GM12878 (cell line): ENCODE measurements at regions not wholly inside any gene's neighbourhood (a gene's known extent, or its start where the extent isn't known, plus 50 kb on each side); places are given as distances from the start of the nearest gene placed in this dataset.

Source experiments
- ATAC-seq: fragments of 200-7000 bp; cut with Tn5 transposase; 3 replicates; pipeline ENCODE4 v1.9.1; 2020; ENCODE audit warnings: mild to moderate bottlenecking, moderate library complexity
- BruUV-seq: library from RNA; stranded (reverse); fragments of 400-500 nt; replicated peaks from 2 replicates; lab custom pipeline; 2021; lab: Mats Ljungman, UMichigan
- CTCF ChIA-PET: fragments of 300-600 bp; sonication (Branson Sonifier 250); formaldehyde crosslinking; extraction: SDS; loops from one replicate; lab custom pipeline; 2021; ENCODE audit warnings: inconsistent platforms; lab: Yijun Ruan, JAX
- POLR2A ChIA-PET: fragments of 350-600 bp; formaldehyde crosslinking; extraction: SDS; loops from one replicate; lab custom pipeline; 2021; ENCODE audit warnings: inconsistent platforms; lab: Charles Lee
- RAD21 ChIA-PET: fragments of 300-600 bp; sonication (Branson Sonifier 250); formaldehyde crosslinking; loops from one replicate; lab custom pipeline; 2023; ENCODE audit warnings: antibody characterized with exemption; ENCODE audit not compliant: unreplicated experiment; lab: Charles Lee
- SMC1A ChIA-PET: fragments of 300-600 bp; sonication (Branson Sonifier 250); formaldehyde crosslinking; loops from one replicate; lab custom pipeline; 2023; ENCODE audit not compliant: unreplicated experiment, uncharacterized antibody; lab: Charles Lee
- DNase-seq: peaks from one replicate; pipeline ENCODE4 v3.0.0-alpha.2; 2011; ENCODE audit warnings: low read depth, low spot score
- FAIRE-seq: peaks from 3 replicates; lab custom pipeline; 2011; peaks lifted over from hg19 to GRCh38; lab: Jason Lieb, UNC
- H2AFZ ChIP-seq: 2 replicates; pipeline ENCODE4 v1.6.0; 2011; ENCODE audit warnings: low read depth, low read length, control low read depth; ENCODE audit not compliant: control insufficient read depth
- H3K27ac ChIP-seq: 2 replicates; pipeline ENCODE4 v1.5.1; 2011; ENCODE audit warnings: control low read depth; ENCODE audit not compliant: control insufficient read depth, insufficient read depth
- H3K27me3 ChIP-seq, 2 experiments: replicated peaks in 1 of 2; 2 replicates each; pipeline versions ENCODE4 v1.6.0 to v1.6.1; 2011; ENCODE audit warnings: low read length in 1 of 2; ENCODE audit not compliant: control insufficient read depth in 2 of 2, insufficient read depth in 2 of 2
- H3K36me3 ChIP-seq, 2 experiments: 2 replicates each; pipeline ENCODE4 v1.5.1; 2011; ENCODE audit warnings: low read length in 1 of 2; ENCODE audit not compliant: control insufficient read depth in 2 of 2, insufficient read depth in 2 of 2
- H3K4me1 ChIP-seq: 2 replicates; pipeline ENCODE4 v1.6.1; 2011; ENCODE audit warnings: mild to moderate bottlenecking, low read length, moderate library complexity, mixed read lengths; ENCODE audit not compliant: control insufficient read depth, insufficient read depth
- H3K4me2 ChIP-seq: 2 replicates; pipeline ENCODE4 v1.6.0; 2011; ENCODE audit warnings: control low read depth; ENCODE audit not compliant: control insufficient read depth, insufficient read depth
- H3K4me3 ChIP-seq: fragments of 200-600 bp; sonication (generic); 2 replicates; pipeline ENCODE4 v1.5.1; 2016
- H3K79me2 ChIP-seq: 2 replicates; pipeline ENCODE4 v1.6.0; 2011; ENCODE audit warnings: low read length; ENCODE audit not compliant: control insufficient read depth, insufficient read depth
- H3K9ac ChIP-seq: 2 replicates; pipeline ENCODE4 v1.8.0; 2011; ENCODE audit warnings: low read length, control low read depth, mixed read lengths; ENCODE audit not compliant: control insufficient read depth, insufficient read depth
- H3K9me3 ChIP-seq: replicated peaks from 3 replicates; pipeline ENCODE4 v1.5.1; 2011; ENCODE audit warnings: mild to moderate bottlenecking, low read length; ENCODE audit not compliant: control insufficient read depth, insufficient read depth
- H4K20me1 ChIP-seq: 2 replicates; pipeline ENCODE4 v1.6.0; 2011; ENCODE audit not compliant: control insufficient read depth, insufficient read depth
- ASH2L ChIP-seq: fragments of 300-600, 200-600 bp; sonication (generic); IDR thresholded peaks from 2 replicates; pipeline ENCODE4 v1.6.1; 2017; ENCODE audit warnings: low read depth, mild to moderate bottlenecking, borderline replicate concordance
- BCL11A ChIP-seq: IDR thresholded peaks from 2 replicates; pipeline ENCODE4 v1.6.1; 2011; ENCODE audit warnings: low read depth, low read length
- EED ChIP-seq: sonication (generic); IDR thresholded peaks from 2 replicates; pipeline ENCODE4 v1.6.1; 2016; ENCODE audit warnings: antibody characterized with exemption, low read depth
- ESRRA ChIP-seq: IDR thresholded peaks from 2 replicates; pipeline ENCODE4 v1.6.1; 2012; ENCODE audit warnings: mild to moderate bottlenecking, low read length, improper control_type of control experiment
- FOXM1 ChIP-seq: IDR thresholded peaks from 2 replicates; pipeline ENCODE4 v1.6.1; 2012; ENCODE audit warnings: low read depth, mild to moderate bottlenecking, inconsistent platforms, low read length, moderate library complexity
- JUNB ChIP-seq: IDR thresholded peaks from 2 replicates; pipeline ENCODE4 v1.6.1; 2016; ENCODE audit warnings: antibody characterized with exemption, mild to moderate bottlenecking
- KDM1A ChIP-seq: fragments of 200-600 bp; sonication (generic); IDR thresholded peaks from 2 replicates; pipeline ENCODE4 v1.6.1; 2016; ENCODE audit warnings: borderline replicate concordance
- MEF2B ChIP-seq: fragments of 450-650 bp; IDR thresholded peaks from 2 replicates; pipeline ENCODE4 v1.6.1; 2018; ENCODE audit warnings: mild to moderate bottlenecking, moderate library complexity; ENCODE audit not compliant: partially characterized antibody, poor library complexity, severe bottlenecking
- MTA3 ChIP-seq: IDR thresholded peaks from 2 replicates; pipeline ENCODE4 v1.6.1; 2012; ENCODE audit warnings: low read length, inconsistent platforms, borderline replicate concordance
- NFXL1 ChIP-seq: fragments of 450-650 bp; IDR thresholded peaks from 2 replicates; pipeline ENCODE4 v1.6.1; 2017; ENCODE audit warnings: antibody characterized with exemption, mild to moderate bottlenecking, borderline replicate concordance
- PAX8 ChIP-seq: fragments of 450-650 bp; IDR thresholded peaks from 2 replicates; pipeline ENCODE4 v1.6.1; 2017; ENCODE audit warnings: mild to moderate bottlenecking, moderate library complexity
- RELA ChIP-seq: fragments of 450-650 bp; IDR thresholded peaks from 2 replicates; pipeline ENCODE4 v1.8.0; 2014; ENCODE audit warnings: borderline replicate concordance; ENCODE audit not compliant: partially characterized antibody
- RFX5 ChIP-seq: IDR thresholded peaks from 2 replicates; pipeline ENCODE4 v1.6.1; 2011; ENCODE audit warnings: low read depth, low read length, improper control_type of control experiment
- SIN3A ChIP-seq: IDR thresholded peaks from 2 replicates; pipeline ENCODE4 v1.6.1; 2012; ENCODE audit warnings: low read depth, low read length, improper control_type of control experiment
- SIX5 ChIP-seq: IDR thresholded peaks from 2 replicates; pipeline ENCODE4 v1.6.1; 2011; ENCODE audit warnings: mild to moderate bottlenecking, low read depth, low read length, moderate library complexity; ENCODE audit not compliant: severe bottlenecking
- SP1 ChIP-seq: IDR thresholded peaks from one replicate; pipeline ENCODE4 v1.6.1; 2011; ENCODE audit warnings: low read depth, low read length
- SREBF2 ChIP-seq: IDR thresholded peaks from 2 replicates; pipeline ENCODE4 v1.6.1; 2012; ENCODE audit warnings: mild to moderate bottlenecking, low read length
- SRF ChIP-seq, 2 experiments: IDR thresholded peaks; 2 replicates each; pipeline ENCODE4 v1.6.1; 2011; ENCODE audit warnings: low read depth in 2 of 2, low read length in 2 of 2, mild to moderate bottlenecking in 1 of 2, moderate library complexity in 1 of 2
- TARDBP ChIP-seq: IDR thresholded peaks from 2 replicates; pipeline ENCODE4 v1.6.1; 2016; ENCODE audit warnings: borderline replicate concordance
- TCF7 ChIP-seq: IDR thresholded peaks from 2 replicates; pipeline ENCODE4 v1.6.1; 2014; ENCODE audit warnings: antibody characterized with exemption, borderline replicate concordance
- ZNF217 ChIP-seq: fragments of 450-650 bp; IDR thresholded peaks from 2 replicates; pipeline ENCODE4 v1.6.1; 2017; ENCODE audit warnings: antibody characterized with exemption, mild to moderate bottlenecking
- ZNF274 ChIP-seq: IDR thresholded peaks from one replicate; pipeline ENCODE4 v1.8.0; 2011; ENCODE audit not compliant: insufficient read length, insufficient read depth
- WGBS: methylation state at CpG from one replicate; pipeline ENCODE4 v1.1.6; 2016; ENCODE audit warnings: low lambda C conversion rate; ENCODE audit not compliant: insufficient replicate concordance, insufficient coverage; ENCODE audit errors: missing lambda C conversion rate; 5-methylcytosine and 5-hydroxymethylcytosine counted together
- in situ Hi-C: fragments of 300-500 bp; cut with MboI; formaldehyde crosslinking; loops from 9 replicates; pipeline ENCODE4 v1.14.3; 2018; ENCODE audit warnings: mixed read lengths
- intact Hi-C: fragments of 100-400 bp; cut with micrococcal nuclease; formaldehyde crosslinking; loops from one replicate; pipeline ENCODE4 v1.14.2; 2022; ENCODE audit not compliant: unreplicated experiment
- TF ChIP-seq, protein P1 (sequence below): fragments of 450-650 bp; IDR thresholded peaks from 2 replicates; pipeline ENCODE4 v1.6.1; 2016; ENCODE audit warnings: mild to moderate bottlenecking, moderate library complexity, borderline replicate concordance
- TF ChIP-seq, protein P2 (sequence below): IDR thresholded peaks from 2 replicates; pipeline ENCODE4 v1.6.1; 2011; ENCODE audit warnings: low read depth, low read length, improper control_type of control experiment, borderline replicate concordance

DNA sequence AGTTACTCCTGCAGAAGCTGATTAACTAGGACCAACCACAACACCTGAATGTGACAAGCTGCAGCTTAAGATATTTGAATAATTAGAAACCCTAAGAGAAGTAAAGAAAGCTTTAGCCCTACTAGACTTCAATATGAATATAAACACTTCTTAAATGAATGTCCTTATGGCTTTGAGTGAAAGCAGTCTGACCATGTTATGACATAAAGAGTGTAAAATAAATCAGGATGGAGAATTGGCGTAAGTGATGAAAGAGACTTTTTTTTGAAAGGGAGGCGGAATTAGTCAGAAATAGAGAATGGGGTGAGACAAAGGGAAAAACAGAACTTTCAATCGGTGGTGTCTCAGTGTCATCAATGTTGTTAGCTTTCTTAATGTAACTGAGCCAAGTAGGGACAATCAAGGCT is 117.2 kb upstream of the MAGEB16 start (continued):
- TF ChIP-seq, protein P1, sequence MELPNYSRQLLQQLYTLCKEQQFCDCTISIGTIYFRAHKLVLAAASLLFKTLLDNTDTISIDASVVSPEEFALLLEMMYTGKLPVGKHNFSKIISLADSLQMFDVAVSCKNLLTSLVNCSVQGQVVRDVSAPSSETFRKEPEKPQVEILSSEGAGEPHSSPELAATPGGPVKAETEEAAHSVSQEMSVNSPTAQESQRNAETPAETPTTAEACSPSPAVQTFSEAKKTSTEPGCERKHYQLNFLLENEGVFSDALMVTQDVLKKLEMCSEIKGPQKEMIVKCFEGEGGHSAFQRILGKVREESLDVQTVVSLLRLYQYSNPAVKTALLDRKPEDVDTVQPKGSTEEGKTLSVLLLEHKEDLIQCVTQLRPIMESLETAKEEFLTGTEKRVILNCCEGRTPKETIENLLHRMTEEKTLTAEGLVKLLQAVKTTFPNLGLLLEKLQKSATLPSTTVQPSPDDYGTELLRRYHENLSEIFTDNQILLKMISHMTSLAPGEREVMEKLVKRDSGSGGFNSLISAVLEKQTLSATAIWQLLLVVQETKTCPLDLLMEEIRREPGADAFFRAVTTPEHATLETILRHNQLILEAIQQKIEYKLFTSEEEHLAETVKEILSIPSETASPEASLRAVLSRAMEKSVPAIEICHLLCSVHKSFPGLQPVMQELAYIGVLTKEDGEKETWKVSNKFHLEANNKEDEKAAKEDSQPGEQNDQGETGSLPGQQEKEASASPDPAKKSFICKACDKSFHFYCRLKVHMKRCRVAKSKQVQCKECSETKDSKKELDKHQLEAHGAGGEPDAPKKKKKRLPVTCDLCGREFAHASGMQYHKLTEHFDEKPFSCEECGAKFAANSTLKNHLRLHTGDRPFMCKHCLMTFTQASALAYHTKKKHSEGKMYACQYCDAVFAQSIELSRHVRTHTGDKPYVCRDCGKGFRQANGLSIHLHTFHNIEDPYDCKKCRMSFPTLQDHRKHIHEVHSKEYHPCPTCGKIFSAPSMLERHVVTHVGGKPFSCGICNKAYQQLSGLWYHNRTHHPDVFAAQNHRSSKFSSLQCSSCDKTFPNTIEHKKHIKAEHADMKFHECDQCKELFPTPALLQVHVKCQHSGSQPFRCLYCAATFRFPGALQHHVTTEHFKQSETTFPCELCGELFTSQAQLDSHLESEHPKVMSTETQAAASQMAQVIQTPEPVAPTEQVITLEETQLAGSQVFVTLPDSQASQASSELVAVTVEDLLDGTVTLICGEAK = no peak
- no peak for TF ChIP-seq PAX8
- peak; percentile 35; the same call in 1 of the 2 replicates for TF ChIP-seq FOXM1
- no peak for TF ChIP-seq SREBF2
- no peak for TF ChIP-seq ESRRA
- TF ChIP-seq MEF2B = no peak
- TF ChIP-seq TCF7 = peak; percentile 60; the same call in 1 of the 2 replicates
- peak; percentile 69 for TF ChIP-seq JUNB

DNA sequence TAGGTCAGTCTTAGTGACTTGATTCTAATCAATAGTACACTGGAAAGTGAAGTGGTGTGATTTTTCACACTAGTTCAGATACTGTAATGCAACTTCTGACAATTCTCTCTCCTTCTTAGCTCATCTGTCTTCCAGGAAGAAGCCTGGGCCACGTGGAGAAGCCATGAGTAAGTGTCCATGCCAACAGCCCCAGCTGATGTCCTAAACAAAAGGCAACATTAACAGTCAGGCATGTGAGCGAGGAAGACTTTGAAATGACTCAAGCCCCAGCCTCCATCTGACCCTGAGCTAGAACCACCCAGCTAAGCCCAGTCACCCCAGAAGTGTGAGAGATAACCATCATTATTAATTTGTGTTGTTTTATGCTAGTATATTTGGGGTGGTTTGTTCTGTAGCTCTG is 115.7 kb upstream of the MAGEB16 start:
- Histone ChIP-seq H3K4me3 (no peak overlapping the region), H2AFZ (no peak overlapping the region), H3K9me3 (no peaks in the 10 kb centered on the region), H3K4me1 (no peaks in the 10 kb centered on the region), H3K27ac (no peak overlapping the region), H3K27me3 (no peaks in the 10 kb centered on the region), H3K9ac (no peak overlapping the region), H4K20me1 (no peaks in the 10 kb centered on the region), H3K4me2 (no peak overlapping the region), H3K36me3 (no peaks in the 10 kb centered on the region), H3K79me2 (no peaks in the 10 kb centered on the region)
- ChIA-PET CTCF (no interaction called here), SMC1A (no interaction called here), RAD21 (no interaction called here), POLR2A (no interaction called here)
- in situ Hi-C loops (no loop called here), intact Hi-C loops (no loop called here)
- WGBS = 4% methylated on average over 2 of the region's 2 CpGs
- ATAC-seq (no peak), DNase-seq (no peak), FAIRE-seq (no peak)
- BruUV-seq = no TSS peak
- TF ChIP-seq ZNF274 (no peak), MTA3 (no peak), EED (no peak), SP1 (no peak), KDM1A (no peak), SRF (IDR thresholded peaks at IDR 0.05; ENCODE audit: low read depth in 2 of 2, low read length in 2 of 2) (no peak), TARDBP (no peak), SIN3A (no peak), ASH2L (no peak), JUNB (no peak), SIX5 (no peak), RELA (no peak), BCL11A (no peak), ZNF217 (no peak), NFXL1 (no peak), RFX5 (no peak)
- TF ChIP-seq, protein P2, sequence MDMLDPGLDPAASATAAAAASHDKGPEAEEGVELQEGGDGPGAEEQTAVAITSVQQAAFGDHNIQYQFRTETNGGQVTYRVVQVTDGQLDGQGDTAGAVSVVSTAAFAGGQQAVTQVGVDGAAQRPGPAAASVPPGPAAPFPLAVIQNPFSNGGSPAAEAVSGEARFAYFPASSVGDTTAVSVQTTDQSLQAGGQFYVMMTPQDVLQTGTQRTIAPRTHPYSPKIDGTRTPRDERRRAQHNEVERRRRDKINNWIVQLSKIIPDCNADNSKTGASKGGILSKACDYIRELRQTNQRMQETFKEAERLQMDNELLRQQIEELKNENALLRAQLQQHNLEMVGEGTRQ = no peak
